H1 (cell line): ENCODE measurements at regions not wholly inside any gene's neighbourhood (a gene's known extent, or its start where the extent isn't known, plus 50 kb on each side); places are given as distances from the start of the nearest gene placed in this dataset.

Source experiments
- CTCF ChIA-PET: fragments of 300-600 bp; sonication (Branson Sonifier 250); formaldehyde crosslinking; loops from one replicate; lab custom pipeline; 2021; ENCODE audit not compliant: partially characterized antibody; lab: Charles Lee
- POLR2A ChIA-PET: fragments of 300-600 bp; sonication (Branson Sonifier 250); formaldehyde crosslinking; loops from one replicate; lab custom pipeline; 2021; ENCODE audit warnings: inconsistent platforms; ENCODE audit not compliant: partially characterized antibody; lab: Charles Lee
- DNase-seq, 2 experiments: peaks; one replicate each; pipeline versions ENCODE4 v3.0.0 to v3.0.0-alpha.2; 2010 to 2022; ENCODE audit warnings: low spot score in 2 of 2, low read depth in 1 of 2, mixed read lengths in 1 of 2
- FAIRE-seq: peaks from 2 replicates; lab custom pipeline; 2011; peaks lifted over from hg19 to GRCh38; lab: Jason Lieb, UNC
- H2AFZ ChIP-seq: 2 replicates; pipeline ENCODE4 v1.8.1; 2012; ENCODE audit warnings: low read length, inconsistent platforms
- H2AK5ac ChIP-seq: 2 replicates; pipeline ENCODE4 v1.6.1; 2013; ENCODE audit warnings: low read depth, low read length
- H2BK120ac ChIP-seq: replicated peaks from 2 replicates; pipeline ENCODE3; 2013; ENCODE audit warnings: low read depth, low read length, inconsistent platforms
- H2BK12ac ChIP-seq: 2 replicates; pipeline ENCODE4 v1.6.1; 2013; ENCODE audit warnings: low read depth, low read length
- H2BK15ac ChIP-seq: 2 replicates; pipeline ENCODE4 v1.6.1; 2013; ENCODE audit warnings: low read length
- H2BK20ac ChIP-seq: 2 replicates; pipeline ENCODE4 v1.6.1; 2013; ENCODE audit warnings: low read length
- H2BK5ac ChIP-seq: 2 replicates; pipeline ENCODE4 v1.6.1; 2013; ENCODE audit warnings: low read depth, low read length
- H3K14ac ChIP-seq: 2 replicates; pipeline ENCODE4 v1.6.1; 2013; ENCODE audit warnings: inconsistent platforms; ENCODE audit not compliant: insufficient read length
- H3K18ac ChIP-seq: 2 replicates; pipeline ENCODE4 v1.6.1; 2013; ENCODE audit warnings: low read length; ENCODE audit errors: extremely low read depth
- H3K23ac ChIP-seq: 2 replicates; pipeline ENCODE4 v1.6.1; 2013; ENCODE audit warnings: inconsistent platforms; ENCODE audit not compliant: insufficient read length
- H3K23me2 ChIP-seq: 2 replicates; pipeline ENCODE4 v1.6.1; 2013; ENCODE audit warnings: low read depth, low read length
- H3K27ac ChIP-seq: 2 replicates; pipeline ENCODE4 v1.6.1; 2011; ENCODE audit warnings: low read depth, low read length, inconsistent platforms
- H3K27me3 ChIP-seq, 4 experiments: replicated peaks in 1 of 4; 1 replicate in 1 of 4; 2 replicates in 3 of 4; pipeline versions ENCODE4 v1.6.1 to v1.8.1; 2011 to 2013; ENCODE audit warnings: low read length in 3 of 4, mild to moderate bottlenecking in 3 of 4, inconsistent platforms in 2 of 4, mixed read lengths in 2 of 4, moderate library complexity in 1 of 4; ENCODE audit not compliant: control insufficient read depth in 3 of 4, insufficient read depth in 3 of 4; ENCODE audit errors: extremely low read depth in 1 of 4
- H3K36me3 ChIP-seq, 4 experiments: 2 replicates each; pipeline versions ENCODE4 v1.6.1 to v1.8.1; 2011 to 2013; ENCODE audit warnings: mild to moderate bottlenecking in 4 of 4, low read length in 3 of 4, moderate library complexity in 2 of 4, control low read depth in 1 of 4, inconsistent platforms in 1 of 4; ENCODE audit not compliant: insufficient read depth in 4 of 4, control insufficient read depth in 2 of 4
- H3K4ac ChIP-seq: replicated peaks from 2 replicates; pipeline ENCODE3; 2013; ENCODE audit warnings: low read length, low read depth, mixed read lengths, inconsistent platforms; ENCODE audit not compliant: insufficient read length
- H3K4me1 ChIP-seq, 4 experiments: replicated peaks in 1 of 4; 1 replicate in 1 of 4; 2 replicates in 3 of 4; pipeline versions ENCODE4 v1.6.1 to v1.8.1; 2011 to 2013; ENCODE audit warnings: low read length in 3 of 4, inconsistent platforms in 2 of 4, mixed read lengths in 1 of 4; ENCODE audit not compliant: insufficient read depth in 4 of 4, control insufficient read depth in 3 of 4
- H3K4me2 ChIP-seq, 2 experiments: 2 replicates each; pipeline versions ENCODE4 v1.6.1 to v1.8.1; 2011 to 2013; ENCODE audit warnings: low read depth in 2 of 2, low read length in 2 of 2, control low read depth in 1 of 2, inconsistent platforms in 1 of 2, mild to moderate bottlenecking in 1 of 2; ENCODE audit not compliant: insufficient read depth in 1 of 2
- H3K4me3 ChIP-seq, 4 experiments: fragments of 200-600, 300-600 bp in 1 of 4; sonication (generic), shearing (Covaris generic), sonication (Bioruptor Twin) in 1 of 4; 2 replicates each; pipeline versions ENCODE4 v1.5.1 to v1.8.1; 2011 to 2016; ENCODE audit warnings: low read length in 4 of 4, low read depth in 3 of 4, control low read depth in 2 of 4, inconsistent platforms in 2 of 4, mild to moderate bottlenecking in 2 of 4, mixed read lengths in 1 of 4, moderate library complexity in 1 of 4; ENCODE audit not compliant: insufficient read depth in 2 of 4; ENCODE audit errors: extremely low read depth in 1 of 4
- H3K56ac ChIP-seq: replicated peaks from 2 replicates; pipeline ENCODE3; 2013; ENCODE audit warnings: low read depth, mild to moderate bottlenecking, mixed read lengths, low read length, inconsistent platforms; ENCODE audit not compliant: insufficient read length
- H3K79me1 ChIP-seq: 2 replicates; pipeline ENCODE4 v1.6.1; 2013; ENCODE audit warnings: low read depth, low read length, control low read depth
- H3K79me2 ChIP-seq, 2 experiments: 2 replicates each; pipeline versions ENCODE4 v1.6.1 to v1.8.1; 2012 to 2013; ENCODE audit warnings: low read length in 2 of 2, mild to moderate bottlenecking in 2 of 2, inconsistent platforms in 1 of 2; ENCODE audit not compliant: insufficient read depth in 2 of 2, control insufficient read depth in 1 of 2
- H3K9ac ChIP-seq, 4 experiments: replicated peaks in 1 of 4; 1 replicate in 1 of 4; 2 replicates in 3 of 4; pipeline versions ENCODE4 v1.6.1 to v1.8.1; 2011 to 2013; ENCODE audit warnings: low read depth in 3 of 4, low read length in 3 of 4, control low read depth in 2 of 4, mild to moderate bottlenecking in 2 of 4, moderate library complexity in 2 of 4, inconsistent platforms in 1 of 4; ENCODE audit errors: extremely low read depth in 1 of 4
- H3K9me3 ChIP-seq, 2 experiments: 2 replicates each; pipeline versions ENCODE4 v1.6.1 to v1.8.1; 2012 to 2013; ENCODE audit warnings: mild to moderate bottlenecking in 2 of 2, moderate library complexity in 2 of 2, control low read depth in 1 of 2, inconsistent platforms in 1 of 2, low read depth in 1 of 2, low read length in 1 of 2, mixed read lengths in 1 of 2; ENCODE audit not compliant: insufficient read depth in 2 of 2
- H4K20me1 ChIP-seq, 2 experiments: replicated peaks in 1 of 2; 2 replicates each; pipeline versions ENCODE3 to v1.8.1; 2011 to 2013; ENCODE audit warnings: inconsistent platforms in 2 of 2, low read length in 2 of 2, mild to moderate bottlenecking in 1 of 2; ENCODE audit not compliant: insufficient read depth in 2 of 2, control insufficient read depth in 1 of 2
- H4K5ac ChIP-seq: 2 replicates; pipeline ENCODE4 v1.6.1; 2013; ENCODE audit warnings: low read length, low read depth, mixed read lengths, inconsistent platforms; ENCODE audit not compliant: insufficient read length
- H4K8ac ChIP-seq: 2 replicates; pipeline ENCODE4 v1.8.0; 2013; ENCODE audit warnings: mild to moderate bottlenecking, moderate library complexity, low read length, inconsistent platforms; ENCODE audit not compliant: insufficient read depth; ENCODE audit errors: extremely low read depth
- H4K91ac ChIP-seq: replicated peaks from 2 replicates; pipeline ENCODE3; 2013; ENCODE audit warnings: low read length, mixed read lengths, inconsistent platforms; ENCODE audit not compliant: insufficient read length
- BRCA1 ChIP-seq: IDR thresholded peaks from 2 replicates; pipeline ENCODE4 v1.6.1; 2012; ENCODE audit warnings: low read depth, low read length, improper control_type of control experiment
- CHD1 ChIP-seq: IDR thresholded peaks from 2 replicates; pipeline ENCODE4 v1.6.1; 2012; ENCODE audit warnings: low read depth, low read length, improper control_type of control experiment
- CHD2 ChIP-seq: IDR thresholded peaks from 2 replicates; pipeline ENCODE4 v1.6.1; 2012; ENCODE audit warnings: low read length, improper control_type of control experiment
- CREB1 ChIP-seq: IDR thresholded peaks from 2 replicates; pipeline ENCODE4 v1.6.1; 2012; ENCODE audit warnings: inconsistent platforms
- FOSL1 ChIP-seq: IDR thresholded peaks from 2 replicates; pipeline ENCODE4 v1.6.1; 2011; ENCODE audit warnings: mild to moderate bottlenecking, low read depth, low read length, moderate library complexity; ENCODE audit not compliant: insufficient read depth
- GABPA ChIP-seq: IDR thresholded peaks from 2 replicates; pipeline ENCODE4 v1.6.1; 2011; ENCODE audit warnings: mild to moderate bottlenecking, low read length, moderate library complexity, borderline replicate concordance; ENCODE audit not compliant: insufficient read depth
- HDAC6 ChIP-seq: IDR thresholded peaks from one replicate; pipeline ENCODE4 v1.7.1; 2012; ENCODE audit warnings: low read depth, mild to moderate bottlenecking, inconsistent platforms, low read length, moderate library complexity
- JUN ChIP-seq: IDR thresholded peaks from 2 replicates; pipeline ENCODE4 v1.6.1; 2011; ENCODE audit warnings: low read depth, mild to moderate bottlenecking, improper control_type of control experiment, low read length
- MAFK ChIP-seq: IDR thresholded peaks from 2 replicates; pipeline ENCODE4 v1.6.1; 2012; ENCODE audit warnings: low read depth, mild to moderate bottlenecking, improper control_type of control experiment, low read length
- POLR2A ChIP-seq, 2 experiments: IDR thresholded peaks; 1 replicate in 1 of 2; 2 replicates in 1 of 2; pipeline ENCODE4 v1.6.1; 2011; ENCODE audit warnings: low read depth in 2 of 2, low read length in 2 of 2, mild to moderate bottlenecking in 2 of 2; ENCODE audit errors: control extremely low read depth in 1 of 2
- POU5F1 ChIP-seq: IDR thresholded peaks from 2 replicates; pipeline ENCODE4 v1.6.1; 2011; ENCODE audit warnings: low read depth, mild to moderate bottlenecking, low read length, moderate library complexity
- RNF2 ChIP-seq: fragments of 200-900, 300-1000 bp; sonication (generic); IDR thresholded peaks from 2 replicates; pipeline ENCODE4 v1.7.1; 2016; ENCODE audit warnings: borderline replicate concordance, low read depth, mild to moderate bottlenecking, antibody characterized with exemption, low read length; ENCODE audit not compliant: poor library complexity, severe bottlenecking; ENCODE audit errors: missing control alignments
- SP1 ChIP-seq: IDR thresholded peaks from 2 replicates; pipeline ENCODE4 v1.6.1; 2011; ENCODE audit warnings: low read depth, low read length
- SP4 ChIP-seq: IDR thresholded peaks from 2 replicates; pipeline ENCODE4 v1.6.1; 2012; ENCODE audit warnings: low read length, inconsistent platforms
- USF2 ChIP-seq: IDR thresholded peaks from 2 replicates; pipeline ENCODE4 v1.6.1; 2011; ENCODE audit warnings: low read length, improper control_type of control experiment
- YY1 ChIP-seq: IDR thresholded peaks from 2 replicates; pipeline ENCODE4 v1.6.1; 2011; ENCODE audit warnings: low read depth, mild to moderate bottlenecking, low read length
- ZNF274 ChIP-seq: IDR thresholded peaks from 2 replicates; pipeline ENCODE4 v1.7.0; 2012; ENCODE audit warnings: low read length, borderline replicate concordance; ENCODE audit errors: extremely low read depth

- no peak overlapping the region for H3K9ac ChIP-seq
- no peak overlapping the region for H4K5ac ChIP-seq
- H3K79me2 ChIP-seq = no peaks in the 10 kb centered on the region
- FAIRE-seq = no peak
- no peak overlapping the region for H2BK12ac ChIP-seq
- no peak for DNase-seq
- H3K23ac ChIP-seq = no peak overlapping the region
- no peaks in the 10 kb centered on the region for H4K20me1 ChIP-seq
- H2AFZ ChIP-seq = no peak overlapping the region
- H3K27me3 ChIP-seq = no peaks in the 10 kb centered on the region
- no peak overlapping the region for H4K8ac ChIP-seq
- H3K4me2 ChIP-seq = no peak overlapping the region
- no peaks in the 10 kb centered on the region for H3K23me2 ChIP-seq
- H2AK5ac ChIP-seq = no peak overlapping the region
- no peak overlapping the region for H3K4ac ChIP-seq
- no peak overlapping the region for H2BK120ac ChIP-seq
- ChIA-PET CTCF (interaction anchor here (0.9 to 1.6 kb wide), 6 partner anchors 14 to 188 kb away, joined by 3 read pairs; no protein-coding TSS in a partner anchor), POLR2A (no interaction called here)
- H3K27ac ChIP-seq = no peak overlapping the region
- no peaks in the 10 kb centered on the region for H3K9me3 ChIP-seq
- no peak overlapping the region for H3K4me3 ChIP-seq
- no peak overlapping the region for H2BK5ac ChIP-seq
- H3K56ac ChIP-seq = no peak overlapping the region
- no peak overlapping the region for H2BK15ac ChIP-seq
- H2BK20ac ChIP-seq = no peak overlapping the region
- no peaks in the 10 kb centered on the region for H3K79me1 ChIP-seq
- no peaks in the 10 kb centered on the region for H3K36me3 ChIP-seq
- no peak overlapping the region for H4K91ac ChIP-seq
- no peak overlapping the region for H3K14ac ChIP-seq
- H3K4me1 ChIP-seq = peaks cover 0 to 2% (median 0%) of the 10 kb centered on the region in 4 experiments; a peak in 1 of 7 replicates
- no peak overlapping the region for H3K18ac ChIP-seq
- TF ChIP-seq USF2 (no peak), SP4 (no peak), ZNF274 (no peak), CHD1 (no peak), FOSL1 (no peak), GABPA (no peak), YY1 (no peak), JUN (no peak), POLR2A (IDR thresholded peaks at IDR 0.05; ENCODE audit: control extremely low read depth in 1 of 2, low read depth in 2 of 2, low read length in 2 of 2) (no peak), BRCA1 (no peak), POU5F1 (no peak), CHD2 (no peak), MAFK (no peak), RNF2 (no peak), SP1 (no peak), HDAC6 (no peak), CREB1 (no peak)
Observed at GRCh38 chr13:47774671-47774994, 226.4 kb downstream of the SUCLA2 start.
